ENCODE measurements at regions not wholly inside any gene's neighbourhood (a gene's known extent, or its start where the extent isn't known, plus 50 kb on each side); places are given as distances from the start of the nearest gene placed in this dataset.

DNA sequence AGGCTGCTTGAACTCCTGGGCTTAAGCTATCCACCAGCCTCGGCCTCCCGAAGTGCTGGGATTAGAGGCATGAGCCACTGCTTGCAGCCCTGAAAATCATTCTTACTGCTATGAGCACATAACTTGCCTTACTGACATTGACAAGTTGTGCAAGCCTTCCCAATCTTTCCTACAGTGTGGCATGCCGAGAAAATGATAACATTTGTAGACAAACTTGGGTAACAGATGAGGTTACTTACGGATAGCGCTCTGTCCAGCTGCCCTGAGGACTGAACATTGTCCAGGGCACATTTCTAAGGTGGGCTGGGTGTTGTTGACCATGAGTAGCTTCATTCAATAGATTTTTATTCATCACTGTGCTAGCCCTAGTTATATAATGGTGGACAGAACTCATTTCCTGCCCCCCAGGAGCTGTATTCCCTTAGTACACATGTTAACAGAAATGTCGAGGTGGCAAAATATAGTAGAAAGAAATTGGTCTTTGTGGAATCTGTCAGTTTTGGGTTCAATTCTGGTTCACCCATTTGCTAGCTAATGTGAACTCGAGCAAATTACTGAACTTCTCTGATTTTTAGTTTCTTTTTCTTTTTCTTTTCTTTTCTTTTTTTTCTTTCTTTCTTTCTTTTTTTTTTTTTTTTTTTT, 118.4 kb upstream of the AKIRIN2 start:
- peaks cover 2 to 11% (median 3%) of the 10 kb centered on the region in 3 donors for H3K27me3 Mint-ChIP-seq (ENCODE audit: low read depth in 3 of 3)
- no peak for DNase-seq
- no peak overlapping the region for H3K4me3 Mint-ChIP-seq
- no peak overlapping the region for H3K27ac Mint-ChIP-seq
- H3K36me3 Mint-ChIP-seq: no peaks in the 10 kb centered on the region
- H3K4me1 Mint-ChIP-seq: no peaks in the 10 kb centered on the region
- H3K9me3 Mint-ChIP-seq: no peaks in the 10 kb centered on the region

DNA sequence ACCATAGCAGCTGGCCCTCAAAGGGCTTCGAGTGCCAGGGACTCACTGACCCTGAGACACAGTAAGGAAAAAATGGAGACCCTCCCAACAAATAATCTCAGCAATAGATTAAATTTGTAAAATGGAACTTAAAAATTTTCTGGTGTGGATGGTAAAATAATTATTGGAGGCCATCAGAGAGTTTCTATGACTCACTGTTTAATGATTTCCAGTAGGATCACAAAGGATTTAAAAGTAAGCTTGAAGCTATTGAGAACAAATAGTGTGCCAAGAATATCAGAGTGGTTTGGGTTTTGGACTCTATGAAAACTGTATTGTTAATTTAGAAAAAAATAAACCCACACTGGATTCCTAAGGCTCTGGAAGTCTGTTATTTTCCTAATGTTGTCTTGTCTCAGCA, 115.2 kb upstream of the AKIRIN2 start:
- Mint-ChIP-seq H3K27ac (no peak overlapping the region), H3K4me1 (no peaks in the 10 kb centered on the region), H3K9me3 (no peaks in the 10 kb centered on the region), H3K27me3 (ENCODE audit: low read depth in 3 of 3) (peaks cover 0 to 10% (median 6%) of the 10 kb centered on the region in 3 donors), H3K4me3 (no peak overlapping the region), H3K36me3 (no peaks in the 10 kb centered on the region)
- no peak for DNase-seq

DNA sequence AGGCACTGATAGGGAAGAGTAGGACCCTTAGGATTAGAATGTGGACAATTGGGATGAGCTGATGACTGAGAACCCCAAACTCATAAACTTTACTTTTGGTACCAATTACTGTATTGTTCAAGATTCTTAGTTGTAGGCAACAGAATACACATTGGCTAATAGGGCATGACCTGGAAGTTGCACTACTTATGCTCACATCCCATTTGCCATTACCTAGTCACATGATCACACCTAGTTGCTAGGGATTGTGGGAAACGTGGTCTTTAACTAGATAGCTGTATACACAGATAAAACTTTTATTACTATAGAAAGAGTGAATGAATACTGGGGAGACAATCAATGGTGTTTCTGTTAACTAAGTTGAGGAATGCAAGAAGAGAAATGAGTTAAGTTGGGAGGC, 113.4 kb upstream of the AKIRIN2 start:
- Mint-ChIP-seq H3K36me3 (no peaks in the 10 kb centered on the region), H3K4me3 (no peak overlapping the region), H3K27ac (no peak overlapping the region), H3K27me3 (ENCODE audit: low read depth in 3 of 3) (peaks cover 4 to 9% (median 9%) of the 10 kb centered on the region in 3 donors), H3K9me3 (no peaks in the 10 kb centered on the region), H3K4me1 (no peaks in the 10 kb centered on the region)
- no peak for DNase-seq

DNA sequence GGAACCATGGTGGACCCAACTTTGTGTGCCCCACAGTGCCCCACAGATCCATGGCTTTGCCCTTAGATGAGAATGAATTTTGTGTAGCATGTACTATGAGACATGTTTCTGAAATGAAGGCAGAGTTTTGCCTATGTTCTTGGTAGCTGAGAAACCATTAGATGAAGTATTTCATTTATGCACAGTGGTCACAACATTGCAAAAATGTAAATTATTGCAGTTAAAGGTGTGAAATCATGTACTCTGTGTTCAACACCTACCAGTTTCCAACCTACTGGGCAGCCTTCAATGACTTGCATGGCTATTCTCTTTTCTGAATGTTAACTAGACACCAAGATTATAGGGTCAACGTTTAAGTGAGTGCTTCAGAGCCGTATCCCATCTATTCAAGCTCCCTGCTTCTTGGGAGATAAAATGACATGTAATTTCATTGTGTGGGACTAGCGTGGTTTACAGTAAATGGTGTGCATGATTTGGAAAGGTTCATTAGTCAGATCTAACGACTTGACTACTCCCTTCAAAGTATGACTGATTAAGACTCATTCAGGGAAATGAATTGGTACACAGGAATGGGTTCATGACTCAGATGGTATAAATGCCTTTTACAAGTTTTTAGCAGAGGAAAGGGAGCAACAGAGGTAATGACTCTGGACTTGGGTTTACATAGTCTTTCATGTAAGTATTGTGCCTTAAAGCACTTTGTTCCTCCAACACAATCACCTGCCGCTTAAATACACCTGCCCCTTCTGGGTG, 106.1 kb upstream of the AKIRIN2 start:
- Mint-ChIP-seq H3K27ac (no peak overlapping the region), H3K4me3 (no peak overlapping the region), H3K36me3 (no peaks in the 10 kb centered on the region), H3K9me3 (no peaks in the 10 kb centered on the region), H3K4me1 (no peaks in the 10 kb centered on the region), H3K27me3 (ENCODE audit: low read depth in 3 of 3) (peaks cover 1 to 8% (median 5%) of the 10 kb centered on the region in 3 donors)
- no peak for DNase-seq

DNA sequence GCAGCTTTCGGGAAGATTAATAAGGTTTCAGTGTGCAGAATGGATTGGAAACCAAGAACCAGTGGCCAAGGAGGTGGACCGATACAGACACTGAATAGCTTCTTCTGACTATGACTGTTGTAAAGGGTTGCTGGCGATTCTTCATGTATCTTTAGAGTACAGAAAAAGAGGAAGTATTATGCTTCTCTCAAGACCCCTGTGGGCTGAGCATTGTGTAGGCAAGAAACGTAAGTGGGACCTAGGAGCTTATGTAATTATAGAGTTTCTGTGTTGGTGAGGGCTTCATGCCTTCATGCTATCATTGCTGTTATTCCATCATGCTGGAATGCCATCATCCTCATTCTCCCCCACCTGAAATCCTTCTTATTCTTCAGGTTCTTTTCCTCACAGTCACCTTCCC, 105.4 kb upstream of the AKIRIN2 start:
- H3K9me3 Mint-ChIP-seq: no peaks in the 10 kb centered on the region
- no peak for DNase-seq

DNA sequence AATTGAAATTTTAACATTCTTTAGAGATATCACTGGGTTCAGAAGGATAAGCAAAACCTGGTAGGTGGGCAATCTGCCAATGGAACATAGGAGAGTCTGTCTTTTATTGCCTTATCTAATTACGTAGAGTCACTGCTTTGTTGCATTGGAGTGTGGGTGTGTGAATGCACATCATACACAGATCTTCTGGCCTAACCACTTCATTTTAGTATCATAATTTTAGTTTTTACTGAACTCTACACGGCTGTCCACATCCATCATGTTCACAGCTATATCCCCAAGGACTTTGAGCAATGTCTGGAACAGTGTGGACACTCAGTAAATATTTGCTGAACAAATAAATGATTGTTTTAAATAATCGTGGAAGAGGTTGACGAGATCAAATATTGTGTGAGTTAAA, 104.6 kb upstream of the AKIRIN2 start:
- Mint-ChIP-seq H3K4me1 (no peaks in the 10 kb centered on the region), H3K4me3 (no peak overlapping the region), H3K27ac (no peak overlapping the region), H3K36me3 (no peaks in the 10 kb centered on the region), H3K27me3 (ENCODE audit: low read depth in 3 of 3) (peaks cover 1 to 8% (median 2%) of the 10 kb centered on the region in 3 donors), H3K9me3 (no peaks in the 10 kb centered on the region)
- no peak for DNase-seq

More for the DNA sequence above, 105.4 kb upstream of the AKIRIN2 start:
- no peak overlapping the region for H3K4me3 Mint-ChIP-seq
- H3K27me3 Mint-ChIP-seq (ENCODE audit: low read depth in 3 of 3): peaks cover 1 to 8% (median 5%) of the 10 kb centered on the region in 3 donors
- H3K4me1 Mint-ChIP-seq: no peaks in the 10 kb centered on the region
- no peak overlapping the region for H3K27ac Mint-ChIP-seq
- no peaks in the 10 kb centered on the region for H3K36me3 Mint-ChIP-seq

DNA sequence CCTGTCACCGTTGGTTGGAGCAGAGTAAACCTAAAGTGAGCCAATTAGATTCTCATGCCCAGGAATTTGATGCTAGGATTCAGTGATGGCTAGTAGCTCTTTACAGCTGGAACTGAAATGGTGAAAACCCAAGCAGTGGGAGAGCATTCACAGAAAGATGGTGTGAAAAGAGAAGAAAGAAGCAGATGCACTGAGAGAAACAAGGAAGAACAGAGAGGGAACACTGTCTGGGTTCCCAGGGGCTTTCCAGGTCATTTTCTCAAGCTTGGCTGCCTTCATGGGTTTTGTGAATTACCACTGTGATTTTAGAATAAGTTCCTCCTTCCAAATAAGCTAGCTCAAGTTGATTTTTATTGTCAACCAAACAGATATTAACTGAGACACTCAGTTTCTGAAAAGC, 104.1 kb upstream of the AKIRIN2 start:
- no peak for DNase-seq
- Mint-ChIP-seq H3K27me3 (ENCODE audit: low read depth in 3 of 3) (peaks cover 1 to 6% (median 2%) of the 10 kb centered on the region in 3 donors), H3K4me1 (no peaks in the 10 kb centered on the region), H3K4me3 (no peak overlapping the region), H3K36me3 (no peaks in the 10 kb centered on the region), H3K27ac (no peak overlapping the region), H3K9me3 (no peaks in the 10 kb centered on the region)

DNA sequence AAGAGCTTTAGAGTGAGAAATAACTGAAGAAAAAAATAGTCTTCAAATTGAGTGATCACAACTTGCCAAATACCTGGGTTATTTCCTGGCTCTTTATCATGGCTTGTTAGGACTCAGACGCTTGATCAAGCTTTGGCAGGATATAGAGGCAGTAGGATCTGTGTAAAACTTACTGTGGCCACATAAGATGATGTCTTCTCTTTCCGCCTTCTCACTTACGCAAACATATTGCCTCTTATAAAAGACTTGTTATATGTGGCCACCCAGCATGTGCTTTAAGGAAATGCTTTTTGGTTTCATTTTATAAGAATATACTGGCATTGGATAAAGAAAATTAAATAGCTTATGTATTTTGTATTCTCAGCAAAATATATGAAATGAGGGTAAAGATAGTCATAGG, 101.8 kb upstream of the AKIRIN2 start:
- peak overlapping the region in 1 of 5 donors; percentile 46 for H3K4me3 Mint-ChIP-seq

DNA sequence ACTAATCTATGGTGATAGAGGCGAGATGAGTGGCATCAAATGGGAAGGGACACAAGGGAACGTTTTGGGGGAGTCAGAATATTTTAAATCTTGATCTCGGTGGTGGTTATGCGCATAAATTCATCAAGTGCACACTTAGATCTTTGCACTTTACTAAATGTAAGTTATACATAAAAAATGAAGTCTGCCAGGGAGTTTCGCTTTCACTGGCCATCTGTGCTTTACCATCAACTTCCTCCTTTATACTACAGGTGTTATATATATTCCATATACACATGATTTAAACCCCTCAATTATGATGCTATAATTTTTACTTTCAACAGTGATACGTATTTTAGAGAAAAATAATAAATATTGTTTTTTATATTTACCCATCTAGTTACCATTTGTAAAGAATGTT, 97.6 kb upstream of the AKIRIN2 start:
- H3K4me3 Mint-ChIP-seq: peak overlapping the region in 1 of 5 donors; percentile 8
- H3K27ac Mint-ChIP-seq: no peak overlapping the region
- no peak for DNase-seq
- H3K27me3 Mint-ChIP-seq (ENCODE audit: low read depth in 3 of 3): peaks cover 0 to 2% (median 1%) of the 10 kb centered on the region in 3 donors
- no peaks in the 10 kb centered on the region for H3K4me1 Mint-ChIP-seq
- no peaks in the 10 kb centered on the region for H3K9me3 Mint-ChIP-seq
- H3K36me3 Mint-ChIP-seq: no peaks in the 10 kb centered on the region

More for the DNA sequence above, 101.8 kb upstream of the AKIRIN2 start:
- DNase-seq: no peak
- peak overlapping the region in 1 of 6 donors; percentile 41 for H3K27ac Mint-ChIP-seq
- no peaks in the 10 kb centered on the region for H3K4me1 Mint-ChIP-seq
- H3K27me3 Mint-ChIP-seq (ENCODE audit: low read depth in 3 of 3): peaks cover 1 to 4% (median 2%) of the 10 kb centered on the region in 3 donors
- no peaks in the 10 kb centered on the region for H3K36me3 Mint-ChIP-seq
- no peaks in the 10 kb centered on the region for H3K9me3 Mint-ChIP-seq

DNA sequence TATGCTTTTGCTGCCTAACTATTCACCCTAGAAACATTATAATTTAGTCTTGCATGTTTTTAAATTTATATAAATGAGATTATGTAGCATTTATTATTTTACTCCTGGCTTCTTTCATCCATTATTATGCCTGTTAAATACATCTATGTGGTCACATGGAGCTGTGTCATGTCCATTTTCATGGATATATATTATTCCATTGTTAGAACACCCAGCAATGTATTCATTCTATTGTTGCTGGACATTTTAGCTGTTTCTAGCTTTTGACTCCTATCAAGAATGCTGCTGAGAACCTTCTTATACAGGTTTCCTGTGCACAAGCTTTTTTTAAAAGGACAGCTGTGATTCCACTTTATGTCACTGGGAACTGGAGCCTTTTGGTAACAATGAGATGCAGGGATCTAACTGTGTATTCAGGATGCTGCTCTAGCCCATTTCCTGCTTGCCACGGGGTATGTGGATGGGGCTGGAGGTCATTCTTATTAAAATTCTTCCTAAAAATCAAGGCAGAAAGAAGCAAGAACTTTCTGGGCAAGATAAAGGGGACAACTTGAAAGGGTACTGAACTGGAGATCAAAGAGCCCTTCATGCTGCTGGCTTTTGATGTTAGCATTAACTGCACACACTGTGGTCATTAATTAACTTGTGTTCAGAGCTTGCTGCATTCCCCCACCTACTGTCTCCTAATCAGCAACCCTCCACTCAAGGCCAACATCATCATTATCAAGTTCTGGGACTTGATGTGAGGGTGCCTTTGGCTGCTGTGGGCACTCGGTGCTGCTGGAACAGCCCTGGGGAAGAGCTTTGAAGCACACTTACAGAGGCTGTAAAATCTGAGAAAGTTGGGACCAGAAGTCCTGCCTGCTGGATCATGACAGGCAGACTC, 96.6 kb upstream of the AKIRIN2 start:
- no peak overlapping the region for H3K4me3 Mint-ChIP-seq
- no peaks in the 10 kb centered on the region for H3K27me3 Mint-ChIP-seq (ENCODE audit: low read depth in 3 of 3)
- H3K36me3 Mint-ChIP-seq: no peaks in the 10 kb centered on the region
- H3K4me1 Mint-ChIP-seq: no peaks in the 10 kb centered on the region
- no peak for DNase-seq
- no peak overlapping the region for H3K27ac Mint-ChIP-seq
- no peaks in the 10 kb centered on the region for H3K9me3 Mint-ChIP-seq

DNA sequence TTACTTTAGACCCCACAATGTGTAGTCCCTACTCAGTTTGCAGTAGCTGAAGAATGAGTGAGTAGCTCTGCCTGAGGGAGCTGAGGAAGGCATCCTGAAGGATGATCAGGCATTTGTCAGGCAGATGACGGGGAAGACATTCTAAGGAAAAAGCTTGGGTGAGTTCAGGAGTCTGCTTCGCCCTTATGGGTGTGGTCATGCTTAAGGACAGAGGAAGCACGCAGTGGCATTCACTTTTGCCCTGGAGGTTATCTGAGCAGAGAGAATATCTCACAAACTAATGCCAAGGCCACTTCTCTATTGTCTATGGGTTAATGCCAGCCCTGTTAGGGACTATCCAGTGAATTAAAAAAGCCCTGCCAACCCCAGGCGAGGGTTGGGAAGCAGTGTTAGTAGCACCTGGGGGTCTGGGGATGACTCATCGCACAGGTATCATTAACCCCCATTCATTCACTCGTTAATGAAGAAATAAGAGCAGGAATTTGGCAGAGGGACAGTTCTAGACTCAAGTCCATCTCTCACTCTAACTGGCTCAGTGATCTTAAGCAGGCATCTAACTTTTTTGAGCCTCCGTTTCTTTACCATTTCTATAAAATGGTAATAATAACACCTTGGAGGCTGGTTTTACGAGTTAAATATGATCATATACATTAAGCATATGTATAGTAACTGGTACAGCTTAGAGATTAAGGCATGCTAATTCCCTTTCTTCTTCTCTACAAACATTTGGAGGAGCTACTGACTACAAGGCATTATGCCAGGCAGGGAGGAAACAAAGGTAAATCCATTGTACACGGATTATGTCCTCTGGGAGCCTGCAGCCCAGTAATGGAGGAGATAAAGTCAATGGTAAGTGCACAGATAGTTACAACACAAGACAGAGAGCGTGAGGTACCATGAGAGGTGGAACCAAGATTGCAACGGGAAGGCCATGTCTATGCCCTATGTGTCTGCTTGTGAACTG, 93.2 kb upstream of the AKIRIN2 start:
- H3K27ac Mint-ChIP-seq: no peak overlapping the region
- no peaks in the 10 kb centered on the region for H3K36me3 Mint-ChIP-seq
- peaks cover 0 to 2% (median 0%) of the 10 kb centered on the region in 3 donors for H3K27me3 Mint-ChIP-seq (ENCODE audit: low read depth in 3 of 3)
- no peaks in the 10 kb centered on the region for H3K9me3 Mint-ChIP-seq
- no peaks in the 10 kb centered on the region for H3K4me1 Mint-ChIP-seq
- H3K4me3 Mint-ChIP-seq: no peak overlapping the region
- DNase-seq: no peak

DNA sequence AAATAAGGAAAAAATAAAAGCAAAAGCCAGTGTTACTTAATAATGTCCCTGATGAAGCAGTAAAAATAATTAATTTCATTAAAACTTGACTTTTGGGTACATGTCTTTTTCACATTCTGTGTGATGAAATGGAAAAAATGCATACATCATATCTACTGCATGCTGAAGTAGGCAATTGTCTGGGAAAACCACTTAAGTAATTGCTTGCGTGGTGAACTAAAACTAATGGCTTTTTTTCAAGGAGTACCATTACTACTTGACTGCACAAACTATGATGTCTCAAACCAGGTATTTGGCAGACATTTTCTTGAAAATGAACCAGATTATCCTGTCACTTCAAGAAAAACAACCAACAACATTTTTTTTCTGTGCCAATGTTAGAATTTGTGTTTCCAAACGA, 91.3 kb upstream of the AKIRIN2 start:
- Mint-ChIP-seq H3K27ac (no peak overlapping the region), H3K4me3 (no peak overlapping the region), H3K36me3 (no peaks in the 10 kb centered on the region), H3K9me3 (no peaks in the 10 kb centered on the region), H3K4me1 (no peaks in the 10 kb centered on the region), H3K27me3 (ENCODE audit: low read depth in 3 of 3) (peaks cover 0 to 2% (median 0%) of the 10 kb centered on the region in 3 donors)
- no peak for DNase-seq

DNA sequence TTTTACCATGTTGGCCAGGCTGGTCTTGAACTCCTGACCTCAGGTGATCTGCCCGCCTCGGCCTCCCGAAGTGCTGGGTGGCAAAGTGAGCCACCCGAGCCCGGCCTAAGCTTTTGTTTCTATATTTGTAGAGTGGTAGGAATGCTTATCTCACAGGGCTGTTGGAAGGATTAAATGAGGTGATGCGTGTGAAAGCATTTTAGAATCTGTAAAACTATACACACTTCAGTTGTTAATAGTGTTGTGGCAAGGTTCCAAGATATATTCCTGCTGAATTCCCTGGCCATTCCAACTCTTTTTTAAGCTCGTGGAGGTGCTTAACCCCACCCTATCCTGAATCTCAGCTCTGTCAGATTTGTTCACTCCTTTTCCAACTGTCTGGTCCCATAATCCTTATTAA, 89.9 kb upstream of the AKIRIN2 start:
- no peak for DNase-seq
- Mint-ChIP-seq H3K36me3 (no peaks in the 10 kb centered on the region), H3K4me1 (no peaks in the 10 kb centered on the region), H3K27ac (no peak overlapping the region), H3K4me3 (no peak overlapping the region), H3K27me3 (ENCODE audit: low read depth in 3 of 3) (peaks cover 0 to 2% (median 0%) of the 10 kb centered on the region in 3 donors), H3K9me3 (no peaks in the 10 kb centered on the region)

All from immature natural killer cell (primary cell).